AG09319 (cell line): ENCODE measurements at regions not wholly inside any gene's neighbourhood (a gene's known extent, or its start where the extent isn't known, plus 50 kb on each side); places are given as distances from the start of the nearest gene placed in this dataset.

Experiments
- DNase-seq: peaks from one replicate; pipeline ENCODE4 v3.0.0-alpha.2; 2010; ENCODE audit warnings: low read depth; ENCODE audit errors: extremely low read depth
- TF ChIP-seq, protein P1 (sequence below): IDR thresholded peaks from 2 replicates; pipeline ENCODE4 v1.5.1; 2011; ENCODE audit warnings: low read depth, mild to moderate bottlenecking, inconsistent platforms, low read length, moderate library complexity

DNA sequence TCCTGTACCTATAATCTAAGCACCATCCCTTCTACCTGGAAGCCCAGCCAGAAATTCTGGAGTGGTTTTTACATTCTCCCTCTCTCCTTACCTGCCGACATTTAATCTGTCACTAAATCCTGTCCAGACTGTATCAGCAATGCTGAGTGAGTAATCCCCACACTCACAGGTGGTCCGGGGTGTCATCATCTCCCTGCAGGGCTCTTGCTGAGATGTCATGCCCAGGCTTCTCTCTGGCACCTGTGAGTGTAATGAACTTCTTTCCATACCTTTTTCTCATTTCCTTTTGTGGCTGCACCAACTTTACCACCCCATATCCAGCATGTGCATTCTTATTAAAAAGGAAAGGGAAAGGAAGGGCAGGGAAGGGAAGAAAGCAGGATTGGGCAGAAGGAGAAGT lies 355.2 kb downstream of the CCSER2 start:
- no peak for DNase-seq
- TF ChIP-seq, protein P1, sequence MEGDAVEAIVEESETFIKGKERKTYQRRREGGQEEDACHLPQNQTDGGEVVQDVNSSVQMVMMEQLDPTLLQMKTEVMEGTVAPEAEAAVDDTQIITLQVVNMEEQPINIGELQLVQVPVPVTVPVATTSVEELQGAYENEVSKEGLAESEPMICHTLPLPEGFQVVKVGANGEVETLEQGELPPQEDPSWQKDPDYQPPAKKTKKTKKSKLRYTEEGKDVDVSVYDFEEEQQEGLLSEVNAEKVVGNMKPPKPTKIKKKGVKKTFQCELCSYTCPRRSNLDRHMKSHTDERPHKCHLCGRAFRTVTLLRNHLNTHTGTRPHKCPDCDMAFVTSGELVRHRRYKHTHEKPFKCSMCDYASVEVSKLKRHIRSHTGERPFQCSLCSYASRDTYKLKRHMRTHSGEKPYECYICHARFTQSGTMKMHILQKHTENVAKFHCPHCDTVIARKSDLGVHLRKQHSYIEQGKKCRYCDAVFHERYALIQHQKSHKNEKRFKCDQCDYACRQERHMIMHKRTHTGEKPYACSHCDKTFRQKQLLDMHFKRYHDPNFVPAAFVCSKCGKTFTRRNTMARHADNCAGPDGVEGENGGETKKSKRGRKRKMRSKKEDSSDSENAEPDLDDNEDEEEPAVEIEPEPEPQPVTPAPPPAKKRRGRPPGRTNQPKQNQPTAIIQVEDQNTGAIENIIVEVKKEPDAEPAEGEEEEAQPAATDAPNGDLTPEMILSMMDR: no peak

DNA sequence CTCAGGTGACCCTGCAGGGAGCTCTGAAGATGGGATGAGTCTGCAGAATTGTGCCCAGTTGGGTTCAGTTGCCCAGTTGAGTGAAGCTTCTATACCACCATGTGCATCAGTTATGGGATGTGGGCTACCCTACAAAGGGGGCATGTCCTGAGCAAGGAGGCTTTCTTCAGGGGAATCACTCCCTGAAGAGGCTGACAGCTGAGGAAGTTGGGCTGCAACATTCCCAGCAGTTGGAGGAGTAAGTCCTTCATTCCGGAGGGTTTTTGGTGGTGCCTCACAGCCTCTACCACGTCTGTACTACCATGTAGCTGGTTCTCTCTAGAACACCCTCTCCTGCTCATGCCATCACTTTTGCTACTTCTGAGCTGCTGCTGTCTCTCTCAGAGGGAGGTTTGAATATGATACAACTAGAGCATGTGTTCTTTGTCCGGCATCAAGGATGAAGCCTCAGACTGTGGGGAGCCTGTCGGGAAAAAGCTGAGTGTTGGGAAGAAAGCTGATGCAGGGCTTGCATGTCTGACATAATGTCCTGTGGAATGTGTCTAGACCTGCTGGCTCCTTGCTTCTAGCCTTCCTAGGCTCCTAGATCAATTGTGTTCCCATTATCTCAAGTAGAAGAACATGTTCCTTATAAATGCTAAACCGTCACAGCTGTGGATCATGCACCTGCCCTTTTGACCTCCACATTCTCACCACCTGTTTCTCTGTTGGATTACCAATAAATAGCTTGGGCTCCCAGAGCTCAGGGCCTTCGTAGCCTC lies 355.8 kb downstream of the CCSER2 start:
- TF ChIP-seq, protein P1: no peak
- no peak for DNase-seq

DNA sequence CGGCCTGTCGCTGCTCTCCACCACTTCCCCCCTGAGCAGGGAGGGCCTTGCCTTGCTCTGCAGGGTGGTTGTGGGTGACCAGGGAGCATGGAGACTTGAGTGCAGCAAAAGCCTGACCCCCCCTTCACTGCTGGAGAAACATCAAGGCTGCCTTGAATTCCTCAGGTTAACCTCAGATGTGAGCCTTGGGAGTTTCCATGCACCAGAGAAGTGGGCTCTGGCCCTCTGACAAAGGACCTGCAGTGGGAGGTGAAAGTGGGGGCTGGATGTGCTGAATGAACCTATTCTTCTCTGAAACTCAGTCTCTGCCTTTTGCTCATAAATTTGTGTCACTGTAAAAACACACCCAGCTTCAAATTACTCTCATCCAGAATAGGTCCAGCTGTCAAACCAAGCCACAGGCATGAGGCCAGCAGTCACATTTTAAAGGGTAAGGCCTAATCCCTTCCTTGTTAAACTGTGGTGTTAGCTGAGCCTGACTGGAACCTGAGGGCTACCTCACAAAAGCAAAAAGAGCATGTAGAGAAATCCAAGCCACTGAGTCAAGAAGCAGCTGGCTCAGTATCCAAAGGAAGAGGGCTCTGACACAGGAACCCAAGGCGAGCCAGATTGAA lies 356.8 kb downstream of the CCSER2 start:
- DNase-seq: no peak
- TF ChIP-seq, protein P1: no peak

DNA sequence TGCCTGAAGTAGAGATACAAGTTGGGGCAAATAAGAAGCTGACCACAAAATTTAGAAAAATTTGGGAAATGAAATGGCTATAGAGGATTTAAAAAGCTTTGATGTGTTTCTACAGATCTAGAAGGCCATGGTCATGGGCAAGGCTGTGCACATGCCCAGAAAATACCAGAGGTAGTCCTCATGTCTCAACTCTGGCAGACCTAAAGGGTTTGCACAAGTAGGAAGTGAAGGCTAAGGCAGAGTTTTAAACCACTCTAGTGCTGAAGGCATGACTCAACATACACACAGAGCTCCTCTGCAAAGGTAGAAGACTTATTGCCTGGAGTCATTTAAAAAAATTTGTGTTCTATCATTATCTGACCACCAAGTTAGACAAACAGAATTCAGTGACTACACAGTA lies 364.6 kb downstream of the CCSER2 start:
- TF ChIP-seq, protein P1: no peak
- no peak for DNase-seq

DNA sequence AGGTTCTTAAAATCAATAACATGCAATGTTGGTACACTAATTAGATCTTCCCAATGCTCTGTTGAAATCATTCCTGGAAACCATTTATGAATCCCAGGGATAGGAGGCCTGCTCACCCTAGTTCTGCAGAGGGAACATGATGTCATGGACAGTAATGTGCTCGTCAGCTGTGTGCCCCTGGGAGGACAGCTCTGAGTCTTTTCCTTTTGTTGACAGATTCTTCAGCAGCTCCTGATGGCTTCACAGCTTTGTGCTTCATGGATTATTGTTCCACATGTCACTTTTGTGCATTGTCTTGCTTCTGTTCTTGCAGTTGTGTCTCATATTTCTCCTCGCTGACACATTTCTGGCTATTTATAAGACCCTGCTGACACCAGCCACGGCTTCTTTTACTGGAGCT lies 367.5 kb downstream of the CCSER2 start:
- no peak for DNase-seq
- TF ChIP-seq, protein P1: no peak

DNA sequence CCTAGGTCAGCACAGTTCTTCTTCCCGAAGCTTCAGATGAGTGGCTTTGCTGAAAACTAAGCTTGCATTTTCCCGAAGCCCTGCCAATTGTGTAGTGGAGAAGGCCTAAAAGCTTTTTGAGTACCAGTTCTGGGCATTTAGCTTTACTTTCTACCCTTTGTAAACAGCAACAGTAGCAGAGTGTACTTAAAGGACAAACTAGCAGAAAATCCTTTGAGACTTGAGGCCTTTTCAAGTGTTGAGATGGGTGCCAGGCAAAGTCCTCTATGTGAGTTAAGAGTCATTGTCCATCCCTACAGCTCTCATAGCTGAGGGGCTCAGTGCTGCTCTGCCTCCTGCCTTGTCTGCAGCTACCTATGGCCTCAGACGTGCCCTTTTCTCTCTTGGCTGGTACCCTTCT lies 368.2 kb downstream of the CCSER2 start:
- TF ChIP-seq, protein P1: no peak
- no peak for DNase-seq

DNA sequence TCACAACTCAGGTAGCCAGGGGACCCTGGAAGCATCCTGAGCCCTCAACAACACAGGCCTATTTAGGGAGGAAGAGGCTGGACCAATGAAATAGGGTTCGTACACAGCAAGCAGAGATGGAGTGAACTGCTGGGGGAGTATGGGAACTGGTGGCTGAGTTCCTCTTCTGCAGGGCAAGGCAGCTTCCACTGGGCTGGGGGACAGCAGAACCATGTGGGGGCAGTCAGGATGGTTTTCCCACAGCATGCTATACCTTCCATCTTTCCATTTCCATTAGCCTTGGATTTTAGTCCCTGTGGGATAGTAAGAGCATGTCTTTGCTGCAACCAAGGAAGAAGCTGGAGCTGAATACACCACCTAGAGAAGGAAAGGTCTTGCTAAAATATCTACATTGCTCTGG lies 370.6 kb downstream of the CCSER2 start:
- no peak for DNase-seq
- TF ChIP-seq, protein P1: no peak
